ENCODE measurements at regions not wholly inside any gene's neighbourhood (a gene's known extent, or its start where the extent isn't known, plus 50 kb on each side); places are given as distances from the start of the nearest gene placed in this dataset.

GRCh38 chr15:25228261-25228660, 210.6 kb downstream of the UBE3A start:
- no peak for TF ChIP-seq CTCF (IDR thresholded peaks at IDR 0.05; ENCODE audit: low read depth, low read length)
- DNase-seq (ENCODE audit: extremely low read depth, low read depth): no peak

- TF ChIP-seq CTCF (IDR thresholded peaks at IDR 0.05; ENCODE audit: low read depth, low read length): no peak
- no peak for DNase-seq (ENCODE audit: extremely low read depth, low read depth)
Measured at GRCh38 chr15:25230442-25230841, 208.4 kb downstream of the UBE3A start.

GRCh38 chr15:25233766-25234350, 205.0 kb downstream of the UBE3A start:
- no peak for DNase-seq (ENCODE audit: extremely low read depth, low read depth)
- TF ChIP-seq CTCF (IDR thresholded peaks at IDR 0.05; ENCODE audit: low read depth, low read length): no peak

- no peak for DNase-seq (ENCODE audit: extremely low read depth, low read depth)
- TF ChIP-seq CTCF (IDR thresholded peaks at IDR 0.05; ENCODE audit: low read depth, low read length): no peak
Measured at GRCh38 chr15:25234831-25235230, 204.0 kb downstream of the UBE3A start.

GRCh38 chr15:25235391-25235790, 203.4 kb downstream of the UBE3A start:
- TF ChIP-seq CTCF (IDR thresholded peaks at IDR 0.05; ENCODE audit: low read depth, low read length): no peak
- DNase-seq (ENCODE audit: extremely low read depth, low read depth): no peak

GRCh38 chr15:25236143-25236860, 202.5 kb downstream of the UBE3A start:
- no peak for TF ChIP-seq CTCF (IDR thresholded peaks at IDR 0.05; ENCODE audit: low read depth, low read length)
- DNase-seq (ENCODE audit: extremely low read depth, low read depth): no peak

GRCh38 chr15:25236861-25237155, 202.0 kb downstream of the UBE3A start:
- DNase-seq (ENCODE audit: extremely low read depth, low read depth): no peak
- TF ChIP-seq CTCF (IDR thresholded peaks at IDR 0.05; ENCODE audit: low read depth, low read length): no peak
